Fibroblast of skin of scalp (primary cell): ENCODE measurements at regions not wholly inside any gene's neighbourhood (a gene's known extent, or its start where the extent isn't known, plus 50 kb on each side); places are given as distances from the start of the nearest gene placed in this dataset.
"Not testable (repeated sequence)": the region's sequence is repeated elsewhere in the genome, so short reads cannot be mapped to it uniquely, and the experiment has no call there.

Experiments
- DNase-seq: peaks from one replicate; pipeline ENCODE4 v3.0.0-alpha.2; 2013

- DNase-seq = peak; percentile 70
These were observed 638.2 kb upstream of the SPRY2 start for GRCh38 chr13:80979035-80979641.

- DNase-seq = no peak
These were observed 636.2 kb upstream of the SPRY2 start for GRCh38 chr13:80977168-80977567.

- DNase-seq = no peak
These were observed 635.0 kb upstream of the SPRY2 start for GRCh38 chr13:80975903-80976302.

GRCh38 chr13:80973721-80974120 is 632.8 kb upstream of the SPRY2 start:
- DNase-seq = no peak

DNA sequence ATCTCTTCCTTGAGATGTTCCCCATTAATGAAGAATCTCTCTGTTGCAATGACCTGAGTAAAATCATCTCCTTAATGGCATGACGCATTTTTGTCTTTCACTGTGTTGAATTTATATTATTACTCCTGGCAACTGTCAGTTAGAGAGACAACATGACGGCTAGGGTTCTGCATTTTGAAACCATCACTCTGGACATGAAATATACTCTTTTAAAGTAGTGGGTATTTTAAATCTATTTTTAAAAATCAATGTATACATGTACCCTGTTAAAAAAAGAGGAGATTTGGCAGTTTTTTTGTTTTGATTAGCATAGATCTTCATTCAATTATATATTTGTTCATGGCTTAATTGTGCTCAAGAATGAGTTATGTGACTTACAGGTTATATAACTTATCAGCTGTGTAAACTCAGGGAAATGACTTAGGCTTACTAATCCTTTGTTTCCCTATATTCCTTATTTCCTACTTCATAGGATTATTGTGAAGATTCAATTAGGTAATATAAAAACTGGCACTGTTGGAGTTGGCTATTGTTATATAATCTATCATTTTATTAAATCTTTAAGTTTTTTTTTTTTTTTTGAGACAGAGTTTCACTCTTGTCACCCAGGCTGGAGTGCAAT is 632.0 kb upstream of the SPRY2 start:
- no peak for DNase-seq

DNA sequence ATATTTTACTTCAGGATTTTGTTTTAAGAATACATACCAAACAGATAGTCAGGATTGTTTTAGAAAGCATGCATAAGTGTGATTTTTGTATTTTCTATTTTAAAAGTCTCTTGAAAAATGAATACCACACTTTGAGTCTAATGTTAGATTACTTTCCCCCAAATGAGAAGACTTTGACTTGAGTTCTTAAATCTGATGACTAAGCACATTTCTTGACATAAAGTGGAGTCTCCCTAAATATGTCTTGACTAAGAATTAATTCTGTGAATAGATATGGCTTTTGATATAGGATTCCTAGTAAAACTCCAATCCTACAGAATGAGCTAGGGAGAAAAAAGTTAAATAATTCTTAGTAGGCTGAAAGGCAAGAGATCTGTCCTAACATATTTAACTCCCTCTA is 624.2 kb upstream of the SPRY2 start:
- DNase-seq = no peak

DNA sequence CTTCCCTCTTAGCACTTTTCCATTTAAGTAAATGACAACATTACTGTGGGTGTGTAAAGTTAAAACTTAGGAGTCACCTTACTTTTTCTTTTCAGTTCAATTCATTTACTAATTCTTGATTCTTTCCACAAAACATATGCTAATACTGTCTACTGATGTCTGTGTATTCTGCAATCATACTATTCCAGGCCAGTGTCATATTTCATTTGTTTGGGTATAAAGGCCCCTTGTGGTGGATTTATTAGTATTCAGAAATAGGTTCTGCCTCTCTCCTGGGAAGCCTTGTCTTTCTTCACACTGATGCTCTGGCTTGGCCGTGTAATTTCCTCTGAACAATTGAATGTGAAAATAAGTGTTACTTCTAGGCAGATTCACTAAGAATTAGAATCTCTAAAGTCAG is 621.9 kb upstream of the SPRY2 start:
- peak; percentile 6 for DNase-seq

- peak; percentile 36 for DNase-seq
These were observed 621.2 kb upstream of the SPRY2 start for GRCh38 chr13:80962173-80962572.

DNA sequence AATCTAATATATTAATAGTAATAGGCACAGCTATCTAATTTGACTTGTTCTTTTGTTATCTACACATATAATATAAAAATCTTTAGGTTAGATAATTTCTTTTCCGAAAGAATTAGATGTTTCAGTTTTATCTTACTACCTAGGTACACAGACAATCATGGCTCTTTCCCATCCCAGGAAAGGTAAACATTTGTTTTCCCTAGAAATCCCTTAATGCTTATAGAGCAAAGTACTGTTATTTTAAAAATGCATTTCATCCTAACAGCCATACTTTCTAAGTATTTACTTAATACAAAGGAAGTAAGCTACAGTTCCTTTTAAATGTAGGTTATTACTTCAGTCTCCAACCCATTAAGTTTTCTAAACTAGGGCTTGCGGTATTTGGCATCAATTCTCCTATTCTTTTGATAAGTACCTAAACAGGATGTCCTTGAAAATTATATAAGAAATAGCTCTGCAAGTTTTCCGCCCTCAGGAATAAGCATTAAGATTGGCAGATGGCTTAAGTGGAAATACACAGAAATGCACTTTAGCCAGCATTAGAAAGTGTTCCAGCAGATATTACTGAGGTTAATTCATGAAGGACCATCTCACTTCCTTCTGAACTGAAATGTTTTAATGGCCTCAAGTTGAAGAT is 616.2 kb upstream of the SPRY2 start:
- no peak for DNase-seq

DNA sequence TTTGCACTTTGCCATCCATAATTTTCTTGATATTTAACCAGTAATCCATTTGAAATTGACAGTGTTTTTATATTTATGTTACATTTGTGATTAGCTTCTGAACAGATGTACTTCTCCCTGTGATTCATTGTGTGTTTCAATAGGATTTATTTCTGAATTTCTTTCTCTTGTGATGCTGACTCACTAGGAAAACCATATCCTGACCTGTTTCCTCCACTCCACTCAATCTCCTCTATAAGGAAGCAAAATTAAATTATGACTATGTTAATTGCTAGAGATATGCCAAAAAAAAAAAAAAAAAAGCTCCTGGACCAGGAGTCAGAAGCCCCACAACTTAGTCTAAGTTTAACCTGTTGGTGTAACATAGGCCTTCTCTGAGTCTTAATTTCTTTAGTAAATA is 614.6 kb upstream of the SPRY2 start:
- no peak for DNase-seq

DNA sequence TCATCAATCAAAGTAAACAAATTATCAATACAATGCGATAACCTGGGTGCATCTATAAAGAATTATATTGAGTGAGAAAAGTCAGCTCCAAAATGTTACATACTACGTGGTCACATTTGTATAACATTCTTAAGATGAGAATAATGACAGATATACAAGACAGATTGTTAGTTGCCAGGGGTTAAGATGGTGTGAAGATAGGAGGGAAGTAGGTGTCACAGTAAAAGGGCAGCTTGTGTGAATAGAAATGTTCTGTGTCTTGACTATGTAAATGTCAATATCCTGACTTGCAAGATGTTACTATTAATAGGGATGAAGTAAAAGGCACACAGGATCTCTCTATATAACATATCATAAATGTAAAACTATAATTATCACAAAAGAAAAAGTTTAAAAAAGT is 611.2 kb upstream of the SPRY2 start:
- no peak for DNase-seq

GRCh38 chr13:80946008-80946802 is 605.3 kb upstream of the SPRY2 start:
- DNase-seq = no peak

DNA sequence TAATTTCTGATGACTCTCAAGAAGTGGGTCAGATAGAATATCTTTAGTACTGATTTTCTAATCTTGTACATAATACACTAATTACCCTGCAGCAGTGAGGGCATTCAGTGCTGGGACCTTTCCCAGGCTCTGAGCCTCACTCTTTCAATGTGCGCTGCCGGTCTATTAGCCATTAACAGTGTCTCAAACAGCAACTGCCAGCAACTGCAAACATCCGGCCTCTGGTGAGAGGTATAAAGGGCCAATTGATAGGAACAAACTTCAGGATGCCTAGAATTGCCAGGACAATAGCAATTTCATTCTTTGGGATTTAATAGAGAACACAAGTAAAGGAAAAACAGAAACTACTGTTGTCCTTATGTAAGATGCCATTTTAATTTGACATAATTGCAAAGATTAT is 604.4 kb upstream of the SPRY2 start:
- no peak for DNase-seq

DNA sequence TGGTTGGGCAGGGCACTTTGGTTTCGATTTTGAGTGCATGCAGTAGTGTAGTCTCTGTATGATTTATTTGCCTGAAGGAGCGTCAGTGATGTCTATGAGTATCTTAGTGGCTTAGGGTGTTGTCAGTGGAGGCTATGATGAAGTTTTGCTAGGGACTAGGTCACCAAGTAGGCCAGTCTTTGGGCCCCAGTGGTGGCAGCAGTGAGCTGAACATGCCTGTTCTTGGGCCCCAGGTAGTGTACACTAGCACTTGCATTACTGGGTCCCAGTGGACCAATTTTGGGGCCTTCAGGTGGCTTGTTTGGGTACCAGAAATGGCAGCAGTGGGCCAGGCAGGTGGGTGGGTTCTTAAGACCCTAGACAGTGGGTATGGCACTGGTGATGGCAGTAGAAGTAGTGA is 598.7 kb upstream of the SPRY2 start:
- DNase-seq = no peak

- no peak for DNase-seq
These were observed 590.8 kb upstream of the SPRY2 start for GRCh38 chr13:80931766-80932165.

DNA sequence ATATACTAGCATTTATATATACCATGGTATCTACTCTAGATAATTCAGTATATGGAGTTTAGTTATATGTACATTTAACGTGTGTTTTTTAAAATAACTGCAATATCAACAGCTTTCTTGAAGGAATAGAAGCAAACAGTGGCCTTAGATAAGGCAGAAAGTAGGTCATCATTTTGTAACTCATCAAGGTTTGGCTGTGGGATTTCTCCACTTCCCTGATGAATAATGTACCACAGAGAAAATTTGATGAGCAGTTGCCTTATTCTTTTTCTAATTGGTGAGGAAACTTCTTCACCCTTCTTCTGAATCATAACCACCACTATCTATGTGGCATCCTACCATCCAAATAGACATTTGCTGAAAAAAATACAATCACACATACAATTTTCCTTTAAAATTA is 590.2 kb upstream of the SPRY2 start:
- no peak for DNase-seq

GRCh38 chr13:80928241-80928640 is 587.3 kb upstream of the SPRY2 start:
- no peak for DNase-seq

DNA sequence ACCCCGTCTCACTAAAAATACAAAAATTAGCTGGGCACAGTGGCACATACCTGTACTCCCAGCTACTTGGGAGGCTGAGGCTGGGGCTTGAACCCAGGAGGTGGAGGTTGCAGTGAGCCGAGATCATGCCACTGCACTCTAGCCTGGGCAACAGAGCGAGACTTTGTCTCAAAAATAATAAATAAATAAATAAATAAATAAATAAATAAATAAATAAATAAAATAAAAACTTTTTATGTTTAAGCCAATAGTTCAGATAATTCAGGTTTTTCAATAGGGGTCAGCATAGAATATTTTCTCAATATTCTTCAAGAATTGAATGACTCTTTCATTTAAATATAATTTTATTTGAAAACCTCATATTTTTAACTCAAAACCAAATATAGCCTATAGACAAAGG is 585.1 kb upstream of the SPRY2 start:
- not testable (repeated sequence) for DNase-seq

- DNase-seq = no peak
These were observed 583.7 kb upstream of the SPRY2 start for GRCh38 chr13:80924596-80924995.

GRCh38 chr13:80923907-80924306 is 583.0 kb upstream of the SPRY2 start:
- no peak for DNase-seq

GRCh38 chr13:80921971-80922370 is 581.0 kb upstream of the SPRY2 start:
- DNase-seq = peak; percentile 47

- DNase-seq = peak; percentile 52
These were observed 580.6 kb upstream of the SPRY2 start for GRCh38 chr13:80921541-80921940.

- DNase-seq = no peak
These were observed 565.9 kb upstream of the SPRY2 start for GRCh38 chr13:80906860-80907259.

DNA sequence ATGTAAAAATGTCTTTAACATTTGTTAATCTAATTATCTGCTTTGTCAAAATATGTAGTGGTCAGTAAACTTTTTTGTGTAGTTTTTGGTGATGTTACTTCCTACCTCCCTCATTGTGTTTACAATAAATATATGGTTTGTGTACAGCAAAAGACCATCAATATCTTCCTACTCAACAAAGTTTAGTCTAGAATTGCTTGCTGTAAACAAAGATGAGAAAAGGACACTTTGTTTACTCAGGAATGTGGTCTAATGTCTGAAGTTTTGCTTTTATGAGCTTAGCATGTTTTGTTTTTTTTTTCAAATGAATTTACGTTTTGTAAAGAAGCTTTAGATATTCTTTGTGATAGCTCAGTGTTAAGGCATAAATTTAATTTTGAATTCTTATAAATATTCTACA is 563.5 kb upstream of the SPRY2 start:
- DNase-seq = no peak
